HUES6 (cell line): ENCODE measurements at regions not wholly inside any gene's neighbourhood (a gene's known extent, or its start where the extent isn't known, plus 50 kb on each side); places are given as distances from the start of the nearest gene placed in this dataset.
"Not testable (repeated sequence)": the region's sequence is repeated elsewhere in the genome, so short reads cannot be mapped to it uniquely, and the experiment has no call there.

ENCODE experiments used
- H3K27ac ChIP-seq: 2 replicates; pipeline ENCODE4 v1.7.0; 2013; ENCODE audit warnings: low read depth, mild to moderate bottlenecking, low read length, inconsistent platforms
- H3K27me3 ChIP-seq: 2 replicates; pipeline ENCODE4 v1.6.1; 2013; ENCODE audit warnings: low read length; ENCODE audit not compliant: control insufficient read depth, insufficient read depth
- H3K36me3 ChIP-seq: 2 replicates; pipeline ENCODE4 v1.6.1; 2013; ENCODE audit warnings: low read length; ENCODE audit not compliant: control insufficient read depth, insufficient read depth
- H3K4me1 ChIP-seq: 2 replicates; pipeline ENCODE4 v1.6.1; 2013; ENCODE audit warnings: low read length; ENCODE audit not compliant: control insufficient read depth, insufficient read depth
- H3K4me3 ChIP-seq: 2 replicates; pipeline ENCODE4 v1.5.1; 2013; ENCODE audit warnings: low read depth, low read length
- H3K9ac ChIP-seq: one replicate; pipeline ENCODE4 v1.6.1; 2013; ENCODE audit warnings: mild to moderate bottlenecking, low read length
- H3K9me3 ChIP-seq: 2 replicates; pipeline ENCODE4 v1.6.1; 2013; ENCODE audit warnings: low read depth, low read length; ENCODE audit not compliant: control insufficient read depth, insufficient read depth

DNA sequence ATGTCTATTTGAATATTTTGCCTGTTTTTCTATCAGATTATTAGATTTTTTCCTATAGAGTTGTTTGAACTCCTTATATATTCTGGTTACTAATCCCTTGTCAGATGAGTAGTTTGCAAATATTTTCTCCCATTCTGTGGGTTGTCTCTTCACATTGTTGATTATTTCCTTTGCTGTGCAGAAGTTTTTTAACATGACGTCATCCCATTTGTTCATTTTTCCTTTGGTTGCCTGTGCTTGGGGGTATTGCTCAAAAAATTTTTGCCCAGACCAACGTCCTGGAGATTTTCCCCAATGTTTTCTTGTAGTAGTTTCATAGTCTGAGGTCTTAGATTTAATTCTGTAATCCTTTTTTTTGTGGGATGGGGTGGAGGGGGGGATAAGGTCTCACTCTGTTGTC, 168.7 kb upstream of the NFIA start:
- H3K4me3 ChIP-seq, H3K36me3 ChIP-seq, H3K9me3 ChIP-seq, H3K27ac ChIP-seq, H3K9ac ChIP-seq, H3K27me3 ChIP-seq: not testable (repeated sequence)
- peaks cover 15% of the 10 kb centered on the region for H3K4me1 ChIP-seq

GRCh38 chr1:60913039-60913438, 169.3 kb upstream of the NFIA start:
- Histone ChIP-seq H3K36me3 (no peaks in the 10 kb centered on the region), H3K9me3 (0 out of 2 replicates have a peak, but pooled peaks cover 6% of the 10 kb centered on the region), H3K9ac (no peak overlapping the region), H3K4me1 (peaks cover 15% of the 10 kb centered on the region), H3K27me3 (no peaks in the 10 kb centered on the region), H3K4me3 (no peak overlapping the region), H3K27ac (no peak overlapping the region)

GRCh38 chr1:60911966-60912697, 170.2 kb upstream of the NFIA start:
- Histone ChIP-seq H3K9me3 (0 out of 2 replicates have a peak, but pooled peaks cover 6% of the 10 kb centered on the region), H3K27me3 (no peaks in the 10 kb centered on the region), H3K27ac (no peak overlapping the region), H3K36me3 (no peaks in the 10 kb centered on the region), H3K9ac (no peak overlapping the region), H3K4me3 (no peak overlapping the region), H3K4me1 (peaks cover 16% of the 10 kb centered on the region)

DNA sequence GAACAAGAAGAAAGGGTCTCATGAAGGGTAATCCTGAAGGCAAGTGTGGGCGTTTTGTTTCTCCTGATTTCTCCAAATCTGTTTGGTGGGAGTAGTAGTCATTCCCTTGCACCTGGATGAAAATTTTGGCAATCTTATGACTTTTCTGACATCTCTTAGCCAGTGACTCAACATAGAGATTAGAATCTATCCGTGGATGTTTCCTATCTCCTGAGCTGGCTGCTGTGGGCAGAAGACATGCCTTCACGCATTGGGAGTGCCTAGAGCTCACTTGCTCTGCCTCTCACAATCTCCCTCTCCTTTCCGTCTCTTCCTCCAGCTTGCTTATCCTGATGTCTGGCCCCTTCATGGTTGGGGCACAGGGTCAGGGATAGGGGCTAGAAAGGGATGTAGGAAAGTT, 174.2 kb upstream of the NFIA start:
- Histone ChIP-seq H3K9me3 (no peaks in the 10 kb centered on the region), H3K4me3 (no peak overlapping the region), H3K4me1 (peaks cover 45% of the 10 kb centered on the region), H3K9ac (no peak overlapping the region), H3K27me3 (no peaks in the 10 kb centered on the region), H3K27ac (no peak overlapping the region), H3K36me3 (no peaks in the 10 kb centered on the region)

DNA sequence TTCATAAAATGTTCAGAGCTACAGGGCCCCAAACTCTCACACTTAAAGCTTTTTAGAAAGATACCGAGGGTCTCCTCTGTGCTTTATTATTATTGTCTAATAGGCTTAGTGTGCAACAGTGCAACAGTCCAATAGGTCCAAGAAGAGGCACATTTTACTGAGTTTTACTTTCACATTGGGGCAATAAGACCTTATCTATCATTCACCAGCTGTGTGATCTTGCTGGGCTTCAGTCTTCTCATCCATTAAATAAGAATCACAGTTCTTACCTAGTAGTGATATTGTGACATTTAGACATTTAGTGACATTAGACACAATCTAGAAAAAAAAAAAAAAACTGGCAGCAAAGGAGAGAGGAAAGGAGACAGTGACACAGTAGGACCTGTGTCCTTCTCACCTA, 175.8 kb upstream of the NFIA start:
- Histone ChIP-seq H3K4me1 (peaks cover 41% of the 10 kb centered on the region), H3K4me3 (no peak overlapping the region), H3K9ac (no peak overlapping the region), H3K9me3 (no peaks in the 10 kb centered on the region), H3K36me3 (no peaks in the 10 kb centered on the region), H3K27ac (no peak overlapping the region), H3K27me3 (no peaks in the 10 kb centered on the region)

- no peaks in the 10 kb centered on the region for H3K36me3 ChIP-seq
- H3K4me3 ChIP-seq, result no peak overlapping the region
- H3K9ac ChIP-seq, result no peak overlapping the region
- H3K9me3 ChIP-seq, result no peaks in the 10 kb centered on the region
- H3K4me1 ChIP-seq, result peaks cover 37% of the 10 kb centered on the region
- H3K27me3 ChIP-seq, result no peaks in the 10 kb centered on the region
- no peak overlapping the region for H3K27ac ChIP-seq
Measured at GRCh38 chr1:60906039-60906438, 176.3 kb upstream of the NFIA start.

- H3K4me3 ChIP-seq, result no peak overlapping the region
- H3K27ac ChIP-seq, result no peak overlapping the region
- H3K4me1 ChIP-seq, result peaks cover 37% of the 10 kb centered on the region
- H3K9ac ChIP-seq, result no peak overlapping the region
- no peaks in the 10 kb centered on the region for H3K36me3 ChIP-seq
- no peaks in the 10 kb centered on the region for H3K9me3 ChIP-seq
- H3K27me3 ChIP-seq, result no peaks in the 10 kb centered on the region
Measured at GRCh38 chr1:60904099-60904851, 178.1 kb upstream of the NFIA start.

DNA sequence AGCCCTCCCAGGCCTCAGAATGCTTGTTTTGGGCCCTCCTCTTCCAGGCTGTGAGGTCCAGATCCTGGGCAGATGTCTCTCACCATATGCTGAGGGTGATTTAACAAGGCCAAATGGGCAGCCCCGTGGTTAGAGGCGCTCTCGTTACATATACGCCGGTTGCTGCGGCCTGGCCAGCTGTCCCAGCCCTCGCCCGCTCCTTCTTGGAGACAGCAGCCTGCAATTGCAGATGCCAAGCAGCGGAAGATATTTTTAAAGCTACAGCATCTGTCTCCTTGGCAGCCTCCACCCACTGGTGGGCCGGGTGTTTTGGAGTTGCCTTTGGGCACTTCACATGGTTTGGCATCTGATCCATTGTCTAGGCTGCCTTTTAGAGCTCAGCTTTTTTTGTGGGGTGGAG, 178.8 kb upstream of the NFIA start:
- Histone ChIP-seq H3K9me3 (no peaks in the 10 kb centered on the region), H3K36me3 (no peaks in the 10 kb centered on the region), H3K27ac (no peak overlapping the region), H3K4me3 (no peak overlapping the region), H3K27me3 (no peaks in the 10 kb centered on the region), H3K4me1 (peaks cover 37% of the 10 kb centered on the region), H3K9ac (no peak overlapping the region)

- Histone ChIP-seq H3K4me3 (no peak overlapping the region), H3K36me3 (no peaks in the 10 kb centered on the region), H3K9me3 (no peaks in the 10 kb centered on the region), H3K27me3 (no peaks in the 10 kb centered on the region), H3K27ac (no peak overlapping the region), H3K9ac (no peak overlapping the region), H3K4me1 (peaks cover 23% of the 10 kb centered on the region)
Measured at GRCh38 chr1:60899464-60899863, 182.9 kb upstream of the NFIA start.

DNA sequence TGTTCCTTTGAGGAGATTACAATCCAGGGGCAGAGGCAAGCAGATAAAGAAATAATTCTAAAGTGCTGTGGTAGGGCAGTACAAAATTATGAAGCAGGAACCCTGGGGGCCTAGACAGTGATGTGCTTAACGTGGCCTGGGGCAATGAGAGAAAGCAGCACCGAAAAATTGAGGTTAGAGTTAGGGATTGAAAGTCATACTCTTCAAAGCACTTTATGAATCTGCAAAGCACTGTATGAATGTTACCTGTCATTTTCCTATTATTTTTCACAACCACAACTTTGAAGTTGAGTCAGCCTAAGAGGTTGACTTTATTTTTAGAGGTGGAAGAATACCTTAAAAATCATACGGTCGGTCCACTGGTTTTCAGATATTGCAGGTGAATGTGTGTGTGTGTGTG, 183.4 kb upstream of the NFIA start:
- H3K27ac ChIP-seq, result no peak overlapping the region
- no peaks in the 10 kb centered on the region for H3K27me3 ChIP-seq
- no peak overlapping the region for H3K9ac ChIP-seq
- H3K4me3 ChIP-seq, result no peak overlapping the region
- H3K4me1 ChIP-seq, result peaks cover 23% of the 10 kb centered on the region
- H3K36me3 ChIP-seq, result no peaks in the 10 kb centered on the region
- H3K9me3 ChIP-seq, result no peaks in the 10 kb centered on the region

DNA sequence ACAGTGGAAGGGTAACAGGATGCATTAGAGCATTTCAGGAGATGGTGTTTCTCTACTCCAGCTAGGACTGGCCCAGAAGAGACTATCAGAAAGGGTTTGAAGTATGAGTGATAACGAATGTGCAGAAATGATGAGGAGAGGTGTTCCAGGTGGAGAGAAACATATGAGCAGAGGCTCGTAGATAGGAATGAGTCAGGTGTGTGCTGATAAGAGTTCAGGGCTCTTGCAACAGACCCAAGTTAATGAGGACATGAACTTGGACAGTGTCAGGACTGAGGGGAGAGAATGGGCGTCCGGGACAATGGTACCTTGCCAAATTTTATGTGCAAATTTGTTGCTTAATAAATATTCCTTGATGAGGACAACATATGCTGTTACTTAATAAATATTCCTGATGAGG, 183.9 kb upstream of the NFIA start:
- H3K36me3 ChIP-seq, result no peaks in the 10 kb centered on the region
- H3K27ac ChIP-seq, result no peak overlapping the region
- no peak overlapping the region for H3K9ac ChIP-seq
- H3K4me1 ChIP-seq, result peaks cover 26% of the 10 kb centered on the region
- no peaks in the 10 kb centered on the region for H3K9me3 ChIP-seq
- no peaks in the 10 kb centered on the region for H3K27me3 ChIP-seq
- H3K4me3 ChIP-seq, result no peak overlapping the region
